K562 (cell line): ENCODE measurements at regions not wholly inside any gene's neighbourhood (a gene's known extent, or its start where the extent isn't known, plus 50 kb on each side); places are given as distances from the start of the nearest gene placed in this dataset.
A peak's percentile ranks its signal among the peaks of the same experiment; 100 is the strongest.

Experiments used
- ATF1 ChIP-seq, 2 experiments: fragments of 450-650 bp in 1 of 2; IDR thresholded peaks; 2 replicates each; pipeline ENCODE4 v1.6.1; 2016; ENCODE audit warnings: missing compliant biosample characterization in 1 of 2, missing genetic modification characterization in 1 of 2
- CREB1 ChIP-seq, 2 experiments: sonication (generic) in 1 of 2; formaldehyde crosslinking in 1 of 2; IDR thresholded peaks; 2 replicates each; pipeline versions ENCODE4 v1.6.1 to v1.8.0; 2012 to 2022; ENCODE audit warnings: inconsistent platforms in 1 of 2, mild to moderate bottlenecking in 1 of 2, missing genetic modification reagents in 1 of 2, moderate library complexity in 1 of 2
- EWSR1 ChIP-seq: fragments of 450-650 bp; IDR thresholded peaks from 2 replicates; pipeline ENCODE4 v1.6.1; 2018; ENCODE audit warnings: borderline replicate concordance, mild to moderate bottlenecking, low read depth, moderate library complexity; ENCODE audit not compliant: partially characterized antibody
- FOS ChIP-seq: IDR thresholded peaks from 3 replicates; pipeline ENCODE4 v1.6.1; 2011; ENCODE audit not compliant: insufficient read length; ENCODE audit errors: extremely low read depth
- GTF2E2 ChIP-seq: fragments of 200-800 bp; sonication (Bioruptor generic); IDR thresholded peaks from 2 replicates; pipeline ENCODE4 v1.6.1; 2016; ENCODE audit warnings: missing genetic modification characterization, missing compliant biosample characterization
- GTF2F1 ChIP-seq: IDR thresholded peaks from 2 replicates; pipeline ENCODE4 v1.6.1; 2011; ENCODE audit warnings: low read depth, low read length, improper control_type of control experiment
- KAT2B ChIP-seq: IDR thresholded peaks from one replicate; pipeline ENCODE4 v1.6.1; 2012; ENCODE audit warnings: low read depth, mild to moderate bottlenecking, control low read depth, inconsistent platforms, low read length, moderate library complexity
- SMARCC2 ChIP-seq: fragments of 450-650 bp; IDR thresholded peaks from 2 replicates; pipeline ENCODE4 v1.6.1; 2017; ENCODE audit warnings: antibody characterized with exemption, moderate library complexity, mild to moderate bottlenecking, low read depth
- ZHX1 ChIP-seq: fragments of 150-350 bp; conservative IDR thresholded peaks from 2 replicates; pipeline ENCODE4 v1.6.1; 2014; ENCODE audit warnings: low read length
- ZKSCAN1 ChIP-seq: fragments of 150-350 bp; IDR thresholded peaks from 2 replicates; pipeline ENCODE4 v1.6.1; 2016; ENCODE audit warnings: low read depth, low read length
- ZNF121 ChIP-seq: sonication (generic); formaldehyde crosslinking; conservative IDR thresholded peaks from 2 replicates; pipeline ENCODE4 v1.8.0; 2022; ENCODE audit warnings: missing genetic modification reagents
- ZNF324 ChIP-seq: fragments of 250-450 bp; sonication (Bioruptor Pico); IDR thresholded peaks from 2 replicates; pipeline ENCODE4 v1.4.0; 2020; ENCODE audit warnings: mild to moderate bottlenecking
- ZNF41 ChIP-seq: fragments of 250-450 bp; sonication (Bioruptor Pico); conservative IDR thresholded peaks from 2 replicates; pipeline ENCODE4 v1.4.0; 2020; ENCODE audit warnings: mild to moderate bottlenecking
- ZNF584 ChIP-seq: fragments of 200-800 bp; sonication (Bioruptor generic); IDR thresholded peaks from 2 replicates; pipeline ENCODE4 v1.6.1; 2016; ENCODE audit warnings: low read depth, mild to moderate bottlenecking, missing genetic modification characterization, missing compliant biosample characterization
- ZNF699 ChIP-seq: fragments of 250-450 bp; sonication (Bioruptor Pico); IDR thresholded peaks from 2 replicates; pipeline ENCODE4 v1.8.0; 2021; ENCODE audit warnings: mild to moderate bottlenecking, moderate library complexity; ENCODE audit not compliant: insufficient replicate concordance
- TF ChIP-seq, protein P1 (sequence below): fragments of 250-450 bp; sonication (Bioruptor Pico); IDR thresholded peaks from 2 replicates; pipeline ENCODE4 v1.8.0; 2022; ENCODE audit warnings: moderate library complexity, mild to moderate bottlenecking, inconsistent platforms
- TF ChIP-seq, protein P2 (sequence below): IDR thresholded peaks from 2 replicates; pipeline ENCODE4 v1.6.1; 2011; ENCODE audit not compliant: insufficient read length; ENCODE audit errors: extremely low read depth
- TF ChIP-seq, protein P3 (sequence below), 2 experiments: fragments of 450-650 bp; conservative IDR thresholded peaks; 2 replicates each; pipeline ENCODE4 v1.6.1; 2017; ENCODE audit warnings: mild to moderate bottlenecking in 2 of 2, moderate library complexity in 2 of 2

DNA sequence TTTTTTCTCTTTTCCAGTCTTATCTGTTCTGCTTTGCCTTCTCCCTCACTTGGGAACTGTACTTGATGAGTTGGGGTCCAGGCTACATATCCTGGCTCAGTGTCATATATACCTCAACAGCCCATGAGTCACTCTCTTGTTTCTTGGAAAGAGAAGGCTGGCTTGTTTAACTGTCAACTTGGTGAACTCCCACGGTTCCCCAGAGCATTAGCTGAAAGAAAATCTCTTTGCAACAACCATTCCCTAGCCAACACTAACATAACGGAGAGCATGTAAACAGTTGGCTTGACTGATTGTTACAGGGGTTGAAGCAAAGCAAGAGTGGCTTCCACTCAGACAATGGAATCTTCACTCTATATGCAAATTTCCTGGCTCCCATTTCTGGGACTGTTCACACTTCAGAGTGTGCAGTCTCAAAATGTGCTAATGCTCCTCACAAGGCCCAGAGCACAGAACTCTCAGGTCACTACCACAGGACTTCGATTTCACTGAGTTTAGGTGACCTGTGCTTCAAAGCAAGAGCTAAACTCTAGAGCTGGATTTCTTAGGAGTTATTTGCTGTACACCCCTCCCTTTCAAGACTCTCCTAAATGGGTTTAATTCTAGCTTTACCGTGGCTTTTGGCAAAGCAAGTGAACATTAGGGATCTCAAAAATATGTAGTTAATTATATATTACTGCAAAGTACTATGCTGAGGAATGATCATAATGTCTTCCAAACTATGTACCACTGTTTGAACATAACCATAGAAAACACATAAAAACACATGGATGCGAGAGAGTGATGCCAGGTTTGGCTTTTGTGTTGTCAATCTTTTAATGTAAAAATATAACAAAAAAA lies 609.8 kb downstream of the RFPL4B start (continued):
- TF ChIP-seq ZHX1 = no peak
- peak; percentile 60; the same call in 1 of the 2 replicates for TF ChIP-seq GTF2E2 (tag)
- TF ChIP-seq SMARCC2 = peak; percentile 89
- TF ChIP-seq EWSR1 = no peak
- TF ChIP-seq KAT2B = no peak
- TF ChIP-seq ZNF324 = no peak
- no peak for TF ChIP-seq ZNF699 (CRISPR knock-in tag)
- TF ChIP-seq ZNF584 (CRISPR knock-in tag) = no peak
- TF ChIP-seq ZNF121 (CRISPR knock-in tag) = no peak
- TF ChIP-seq ZNF41 (CRISPR knock-in tag) = no peak
- no peak for TF ChIP-seq GTF2F1
- 0 out of 2 replicates have a peak, but pooled peaks have one; percentile 17 for TF ChIP-seq ZKSCAN1
- TF ChIP-seq, protein P1, sequence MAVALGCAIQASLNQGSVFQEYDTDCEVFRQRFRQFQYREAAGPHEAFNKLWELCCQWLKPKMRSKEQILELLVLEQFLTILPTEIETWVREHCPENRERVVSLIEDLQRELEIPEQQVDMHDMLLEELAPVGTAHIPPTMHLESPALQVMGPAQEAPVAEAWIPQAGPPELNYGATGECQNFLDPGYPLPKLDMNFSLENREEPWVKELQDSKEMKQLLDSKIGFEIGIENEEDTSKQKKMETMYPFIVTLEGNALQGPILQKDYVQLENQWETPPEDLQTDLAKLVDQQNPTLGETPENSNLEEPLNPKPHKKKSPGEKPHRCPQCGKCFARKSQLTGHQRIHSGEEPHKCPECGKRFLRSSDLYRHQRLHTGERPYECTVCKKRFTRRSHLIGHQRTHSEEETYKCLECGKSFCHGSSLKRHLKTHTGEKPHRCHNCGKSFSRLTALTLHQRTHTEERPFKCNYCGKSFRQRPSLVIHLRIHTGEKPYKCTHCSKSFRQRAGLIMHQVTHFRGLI (CRISPR knock-in tag) = no peak
- TF ChIP-seq, protein P2, sequence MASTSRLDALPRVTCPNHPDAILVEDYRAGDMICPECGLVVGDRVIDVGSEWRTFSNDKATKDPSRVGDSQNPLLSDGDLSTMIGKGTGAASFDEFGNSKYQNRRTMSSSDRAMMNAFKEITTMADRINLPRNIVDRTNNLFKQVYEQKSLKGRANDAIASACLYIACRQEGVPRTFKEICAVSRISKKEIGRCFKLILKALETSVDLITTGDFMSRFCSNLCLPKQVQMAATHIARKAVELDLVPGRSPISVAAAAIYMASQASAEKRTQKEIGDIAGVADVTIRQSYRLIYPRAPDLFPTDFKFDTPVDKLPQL = no peak
- TF ChIP-seq CREB1 (IDR thresholded peaks at IDR 0.05) = peak; percentile 31; the same call in 1 of the 2 replicates
- TF ChIP-seq CREB1 (CRISPR knock-in tag; IDR thresholded peaks at IDR 0.05) = no peak
- TF ChIP-seq ATF1 (CRISPR knock-in tag; IDR thresholded peaks at IDR 0.05) = no peak
- TF ChIP-seq ATF1 (tag; IDR thresholded peaks at IDR 0.05) = peak; percentile 49
- TF ChIP-seq FOS = peak; percentile 69
- TF ChIP-seq, protein P3, sequence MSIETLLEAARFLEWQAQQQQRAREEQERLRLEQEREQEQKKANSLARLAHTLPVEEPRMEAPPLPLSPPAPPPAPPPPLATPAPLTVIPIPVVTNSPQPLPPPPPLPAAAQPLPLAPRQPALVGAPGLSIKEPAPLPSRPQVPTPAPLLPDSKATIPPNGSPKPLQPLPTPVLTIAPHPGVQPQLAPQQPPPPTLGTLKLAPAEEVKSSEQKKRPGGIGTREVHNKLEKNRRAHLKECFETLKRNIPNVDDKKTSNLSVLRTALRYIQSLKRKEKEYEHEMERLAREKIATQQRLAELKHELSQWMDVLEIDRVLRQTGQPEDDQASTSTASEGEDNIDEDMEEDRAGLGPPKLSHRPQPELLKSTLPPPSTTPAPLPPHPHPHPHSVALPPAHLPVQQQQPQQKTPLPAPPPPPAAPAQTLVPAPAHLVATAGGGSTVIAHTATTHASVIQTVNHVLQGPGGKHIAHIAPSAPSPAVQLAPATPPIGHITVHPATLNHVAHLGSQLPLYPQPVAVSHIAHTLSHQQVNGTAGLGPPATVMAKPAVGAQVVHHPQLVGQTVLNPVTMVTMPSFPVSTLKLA (conservative IDR thresholded peaks at IDR 0.05) = peak in 1 of 2 experiments; percentile 33; a peak in 2 of 4 replicates
